Suprapubic skin (tissue), 4 donors: ENCODE measurements at regions not wholly inside any gene's neighbourhood (a gene's known extent, or its start where the extent isn't known, plus 50 kb on each side); places are given as distances from the start of the nearest gene placed in this dataset.

Source experiments
- EP300 ChIP-seq: sonication (generic); formaldehyde crosslinking; IDR thresholded peaks from one replicate; pipeline ENCODE4 v1.6.1; 2017; ENCODE audit warnings: antibody characterized with exemption
- POLR2A ChIP-seq, 2 donors: fragments of 450-650 bp; IDR thresholded peaks; one replicate each; pipeline ENCODE4 v1.6.1; 2017; ENCODE audit warnings: antibody characterized with exemption in 2 of 2, mild to moderate bottlenecking in 2 of 2, moderate library complexity in 2 of 2
- POLR2AphosphoS5 ChIP-seq, 3 donors: sonication (generic); formaldehyde crosslinking; IDR thresholded peaks; one replicate each; pipeline ENCODE4 v1.6.1; 2017; ENCODE audit warnings: antibody characterized with exemption in 3 of 3
- TF ChIP-seq, protein P1 (sequence below), 2 donors: fragments of 200-600 bp in 1 of 2; fragments of 450-650 bp in 1 of 2; sonication (generic) in 1 of 2; IDR thresholded peaks; one replicate each; pipeline ENCODE4 v1.5.1; 2016 to 2019; ENCODE audit warnings: antibody characterized with exemption in 2 of 2, mild to moderate bottlenecking in 1 of 2, moderate library complexity in 1 of 2

DNA sequence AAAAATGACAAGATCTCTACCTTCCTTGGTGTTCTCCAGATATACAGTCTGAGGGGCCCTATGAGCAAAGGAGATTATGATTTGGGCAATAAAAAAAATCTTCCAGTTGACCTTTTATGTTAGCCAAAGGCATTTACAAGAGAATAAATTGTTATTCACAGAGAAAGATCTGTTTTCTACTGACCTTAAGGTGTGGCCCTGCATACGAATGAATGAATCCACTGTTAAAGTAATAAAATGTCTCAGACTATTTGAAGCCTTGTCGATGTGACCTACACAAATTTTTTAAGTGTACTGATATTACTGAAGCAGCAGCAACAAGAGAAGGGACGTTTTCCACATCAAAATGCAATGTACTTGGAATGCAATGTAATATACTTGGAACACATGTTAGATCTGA is 95.9 kb upstream of the SSTR4 start:
- TF ChIP-seq, protein P1, sequence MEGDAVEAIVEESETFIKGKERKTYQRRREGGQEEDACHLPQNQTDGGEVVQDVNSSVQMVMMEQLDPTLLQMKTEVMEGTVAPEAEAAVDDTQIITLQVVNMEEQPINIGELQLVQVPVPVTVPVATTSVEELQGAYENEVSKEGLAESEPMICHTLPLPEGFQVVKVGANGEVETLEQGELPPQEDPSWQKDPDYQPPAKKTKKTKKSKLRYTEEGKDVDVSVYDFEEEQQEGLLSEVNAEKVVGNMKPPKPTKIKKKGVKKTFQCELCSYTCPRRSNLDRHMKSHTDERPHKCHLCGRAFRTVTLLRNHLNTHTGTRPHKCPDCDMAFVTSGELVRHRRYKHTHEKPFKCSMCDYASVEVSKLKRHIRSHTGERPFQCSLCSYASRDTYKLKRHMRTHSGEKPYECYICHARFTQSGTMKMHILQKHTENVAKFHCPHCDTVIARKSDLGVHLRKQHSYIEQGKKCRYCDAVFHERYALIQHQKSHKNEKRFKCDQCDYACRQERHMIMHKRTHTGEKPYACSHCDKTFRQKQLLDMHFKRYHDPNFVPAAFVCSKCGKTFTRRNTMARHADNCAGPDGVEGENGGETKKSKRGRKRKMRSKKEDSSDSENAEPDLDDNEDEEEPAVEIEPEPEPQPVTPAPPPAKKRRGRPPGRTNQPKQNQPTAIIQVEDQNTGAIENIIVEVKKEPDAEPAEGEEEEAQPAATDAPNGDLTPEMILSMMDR (IDR thresholded peaks at IDR 0.05): no peak
- TF ChIP-seq POLR2A (IDR thresholded peaks at IDR 0.05): no peak
- TF ChIP-seq EP300: no peak
- no peak for TF ChIP-seq POLR2AphosphoS5 (IDR thresholded peaks at IDR 0.05)
